ENCODE measurements at regions not wholly inside any gene's neighbourhood (a gene's known extent, or its start where the extent isn't known, plus 50 kb on each side); places are given as distances from the start of the nearest gene placed in this dataset.

DNA sequence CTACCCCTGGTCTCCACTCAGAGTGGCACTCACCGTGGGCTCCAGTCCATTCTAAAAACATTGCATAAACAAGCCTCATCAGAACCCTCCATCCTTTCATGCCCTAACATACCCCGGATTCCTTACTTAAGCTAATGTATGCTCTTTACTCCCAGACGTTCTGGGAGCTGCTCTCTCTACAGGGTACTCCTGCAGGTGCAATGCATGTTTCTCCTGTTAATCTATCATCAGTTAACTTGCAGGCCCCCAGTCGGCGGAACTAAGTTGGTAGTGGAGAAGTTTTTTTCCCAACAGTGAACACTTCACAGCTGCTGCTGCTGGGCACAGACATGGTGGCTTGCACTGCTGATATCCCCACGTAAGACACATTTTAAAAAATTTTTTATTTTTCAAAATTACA is 161.6 kb upstream of the FAT1 start:
- TF ChIP-seq, protein P1, sequence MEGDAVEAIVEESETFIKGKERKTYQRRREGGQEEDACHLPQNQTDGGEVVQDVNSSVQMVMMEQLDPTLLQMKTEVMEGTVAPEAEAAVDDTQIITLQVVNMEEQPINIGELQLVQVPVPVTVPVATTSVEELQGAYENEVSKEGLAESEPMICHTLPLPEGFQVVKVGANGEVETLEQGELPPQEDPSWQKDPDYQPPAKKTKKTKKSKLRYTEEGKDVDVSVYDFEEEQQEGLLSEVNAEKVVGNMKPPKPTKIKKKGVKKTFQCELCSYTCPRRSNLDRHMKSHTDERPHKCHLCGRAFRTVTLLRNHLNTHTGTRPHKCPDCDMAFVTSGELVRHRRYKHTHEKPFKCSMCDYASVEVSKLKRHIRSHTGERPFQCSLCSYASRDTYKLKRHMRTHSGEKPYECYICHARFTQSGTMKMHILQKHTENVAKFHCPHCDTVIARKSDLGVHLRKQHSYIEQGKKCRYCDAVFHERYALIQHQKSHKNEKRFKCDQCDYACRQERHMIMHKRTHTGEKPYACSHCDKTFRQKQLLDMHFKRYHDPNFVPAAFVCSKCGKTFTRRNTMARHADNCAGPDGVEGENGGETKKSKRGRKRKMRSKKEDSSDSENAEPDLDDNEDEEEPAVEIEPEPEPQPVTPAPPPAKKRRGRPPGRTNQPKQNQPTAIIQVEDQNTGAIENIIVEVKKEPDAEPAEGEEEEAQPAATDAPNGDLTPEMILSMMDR (IDR thresholded peaks at IDR 0.05; ENCODE audit: low read depth, low read length): no peak
- Histone ChIP-seq H3K4me3 (no peak overlapping the region), H3K27me3 (no peaks in the 10 kb centered on the region), H3K27ac (no peak overlapping the region), H3K9me3 (ENCODE audit: low read depth) (no peaks in the 10 kb centered on the region), H3K4me1 (ENCODE audit: low read depth) (no peaks in the 10 kb centered on the region), H3K36me3 (no peaks in the 10 kb centered on the region)
- DNase-seq (ENCODE audit: low read depth in 1 of 2, low spot score in 1 of 2): peak in 1 of 2 donors; percentile 19

DNA sequence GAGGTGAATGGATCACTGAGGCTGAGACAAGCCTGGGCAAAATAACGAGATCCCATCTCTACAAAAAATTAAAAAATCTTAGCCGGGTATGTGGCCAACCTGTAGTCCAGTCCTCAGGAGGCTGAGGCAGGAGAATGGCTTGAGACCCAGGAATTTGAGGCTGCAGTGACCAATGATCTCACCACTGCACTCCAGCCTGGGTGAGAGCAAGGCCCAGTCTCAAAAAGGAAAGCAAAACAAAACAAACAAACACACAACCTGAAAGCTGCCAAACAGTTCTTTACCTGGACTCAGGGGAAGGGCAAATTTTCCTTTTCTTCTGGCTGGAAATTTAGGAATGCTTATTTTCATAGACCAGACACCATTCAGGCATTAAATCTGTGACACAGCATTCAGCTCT is 163.1 kb upstream of the FAT1 start:
- TF ChIP-seq, protein P1 (IDR thresholded peaks at IDR 0.05; ENCODE audit: low read depth, low read length): no peak
- no peaks in the 10 kb centered on the region for H3K9me3 ChIP-seq (ENCODE audit: low read depth)
- no peaks in the 10 kb centered on the region for H3K4me1 ChIP-seq (ENCODE audit: low read depth)
- H3K36me3 ChIP-seq: no peaks in the 10 kb centered on the region
- no peaks in the 10 kb centered on the region for H3K27me3 ChIP-seq
- no peak overlapping the region for H3K4me3 ChIP-seq
- DNase-seq (ENCODE audit: low read depth in 1 of 2, low spot score in 1 of 2): no peak
- no peak overlapping the region for H3K27ac ChIP-seq

DNA sequence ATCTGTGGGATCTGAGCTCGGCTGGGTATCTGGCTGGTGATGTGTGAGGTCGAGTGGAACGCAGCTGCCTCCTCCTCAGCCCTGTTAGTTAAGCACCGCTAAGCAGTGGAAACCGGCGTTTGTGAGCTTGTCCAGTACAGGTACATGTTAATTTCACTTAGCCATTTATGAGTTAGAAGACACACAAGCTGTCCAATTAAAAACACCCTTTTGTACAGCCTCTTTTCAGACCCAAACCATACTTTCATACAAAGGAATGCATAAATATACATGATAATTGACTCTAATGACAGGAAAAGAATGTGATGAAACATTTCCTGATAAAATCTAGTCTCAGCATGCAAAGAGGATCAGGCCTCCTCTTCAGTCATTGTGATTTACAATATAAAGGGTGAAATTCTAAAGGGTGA is 163.6 kb upstream of the FAT1 start:
- H3K36me3 ChIP-seq: no peaks in the 10 kb centered on the region
- no peak overlapping the region for H3K4me3 ChIP-seq
- no peaks in the 10 kb centered on the region for H3K27me3 ChIP-seq
- TF ChIP-seq, protein P1 (IDR thresholded peaks at IDR 0.05; ENCODE audit: low read depth, low read length): no peak
- no peak overlapping the region for H3K27ac ChIP-seq
- peak in 1 of 2 donors; percentile 20 for DNase-seq (ENCODE audit: low read depth in 1 of 2, low spot score in 1 of 2)
- no peaks in the 10 kb centered on the region for H3K4me1 ChIP-seq (ENCODE audit: low read depth)
- H3K9me3 ChIP-seq (ENCODE audit: low read depth): no peaks in the 10 kb centered on the region

DNA sequence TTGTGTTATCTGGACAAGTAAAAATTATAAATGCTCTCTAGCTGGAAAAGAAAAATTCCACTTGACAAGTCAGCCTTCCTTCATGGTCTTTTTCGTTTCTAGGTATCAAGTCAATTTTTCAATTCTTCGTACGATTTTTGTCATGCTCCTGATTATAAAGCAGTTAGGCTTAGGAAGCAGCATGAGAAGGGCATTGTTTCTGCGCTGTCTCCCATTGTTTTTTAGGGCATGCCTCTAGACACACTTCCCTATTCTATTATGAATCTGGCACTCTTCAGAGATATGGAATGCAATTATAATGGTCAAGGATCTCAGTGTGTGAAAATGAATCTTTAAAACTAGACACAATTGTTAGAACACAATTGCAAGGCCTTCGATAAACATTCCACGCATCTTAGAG is 164.1 kb upstream of the FAT1 start:
- Histone ChIP-seq H3K27me3 (no peaks in the 10 kb centered on the region), H3K4me3 (no peak overlapping the region), H3K27ac (no peak overlapping the region), H3K36me3 (no peaks in the 10 kb centered on the region), H3K4me1 (ENCODE audit: low read depth) (no peaks in the 10 kb centered on the region), H3K9me3 (ENCODE audit: low read depth) (no peaks in the 10 kb centered on the region)
- DNase-seq (ENCODE audit: low read depth in 1 of 2, low spot score in 1 of 2): no peak
- TF ChIP-seq, protein P1 (IDR thresholded peaks at IDR 0.05; ENCODE audit: low read depth, low read length): no peak

DNA sequence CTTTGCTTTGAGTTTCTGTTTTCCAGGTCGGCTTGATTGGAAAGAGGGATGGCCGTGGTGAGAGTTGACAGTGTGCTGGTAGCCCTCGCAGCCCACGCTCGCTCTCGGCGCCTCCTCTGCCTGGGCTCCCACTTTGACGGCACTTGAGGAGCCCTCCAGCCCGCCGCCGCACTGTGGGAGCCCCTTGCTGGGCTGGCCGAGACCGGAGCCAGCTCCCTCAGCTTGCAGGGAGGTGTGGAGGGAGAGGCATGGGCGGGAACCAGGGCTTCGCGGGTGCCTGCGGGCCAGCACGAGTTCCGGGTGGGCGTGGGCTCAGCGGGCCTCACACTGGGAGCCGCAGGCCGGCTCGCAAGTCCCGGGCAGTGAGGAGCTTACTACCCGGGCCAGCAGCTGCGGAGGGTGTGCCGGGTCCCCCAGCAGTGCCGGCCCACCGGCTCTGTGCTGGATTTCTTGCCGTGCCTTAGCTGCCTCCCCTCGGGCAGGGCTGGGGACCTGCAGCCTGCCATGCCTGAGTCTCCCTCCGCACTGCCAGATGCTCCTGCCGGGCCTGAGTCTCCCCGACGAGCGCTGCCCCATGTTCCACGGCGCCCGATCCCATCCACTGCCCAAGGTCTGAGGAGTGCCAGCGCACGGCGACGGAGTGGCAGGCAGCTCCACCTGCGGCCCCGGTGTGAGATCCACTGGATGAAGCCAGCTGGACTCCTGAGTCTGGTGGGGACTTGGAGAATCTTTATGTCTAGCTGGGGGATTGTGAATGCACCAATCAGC is 166.4 kb upstream of the FAT1 start:
- no peak overlapping the region for H3K27ac ChIP-seq
- no peaks in the 10 kb centered on the region for H3K4me1 ChIP-seq (ENCODE audit: low read depth)
- no peak for DNase-seq (ENCODE audit: low read depth in 1 of 2, low spot score in 1 of 2)
- no peaks in the 10 kb centered on the region for H3K27me3 ChIP-seq
- no peaks in the 10 kb centered on the region for H3K9me3 ChIP-seq (ENCODE audit: low read depth)
- no peaks in the 10 kb centered on the region for H3K36me3 ChIP-seq
- H3K4me3 ChIP-seq: no peak overlapping the region
- TF ChIP-seq, protein P1 (IDR thresholded peaks at IDR 0.05; ENCODE audit: low read depth, low read length): no peak
